GM19467 (cell line): ENCODE measurements at regions not wholly inside any gene's neighbourhood (a gene's known extent, or its start where the extent isn't known, plus 50 kb on each side); places are given as distances from the start of the nearest gene placed in this dataset.

ENCODE experiments used
- ATAC-seq: cut with Tn5 transposase; IDR thresholded peaks from one replicate; pipeline ENCODE4 v1.9.1; 2021; ENCODE audit warnings: mild to moderate bottlenecking, moderate library complexity; ENCODE audit not compliant: unreplicated experiment

DNA sequence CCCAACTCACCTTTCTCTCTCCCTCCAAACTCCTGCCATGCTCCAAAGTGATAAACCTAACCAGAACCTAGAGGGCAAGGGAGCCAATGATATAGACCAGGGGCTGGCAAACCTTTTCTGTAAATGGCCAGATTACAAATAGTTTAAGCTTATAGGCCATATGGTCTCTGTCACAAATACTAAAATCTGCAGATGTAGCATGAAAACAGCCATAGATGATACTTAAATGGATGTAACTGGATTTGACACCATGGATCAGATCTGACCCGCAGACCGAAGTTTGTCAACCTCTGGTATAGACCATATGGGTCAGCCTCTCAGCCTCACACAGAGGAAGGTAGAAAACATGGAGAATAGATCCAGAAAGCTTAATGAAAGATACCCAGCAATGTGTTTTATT lies 165.2 kb upstream of the STT3B start:
- no peak for ATAC-seq

DNA sequence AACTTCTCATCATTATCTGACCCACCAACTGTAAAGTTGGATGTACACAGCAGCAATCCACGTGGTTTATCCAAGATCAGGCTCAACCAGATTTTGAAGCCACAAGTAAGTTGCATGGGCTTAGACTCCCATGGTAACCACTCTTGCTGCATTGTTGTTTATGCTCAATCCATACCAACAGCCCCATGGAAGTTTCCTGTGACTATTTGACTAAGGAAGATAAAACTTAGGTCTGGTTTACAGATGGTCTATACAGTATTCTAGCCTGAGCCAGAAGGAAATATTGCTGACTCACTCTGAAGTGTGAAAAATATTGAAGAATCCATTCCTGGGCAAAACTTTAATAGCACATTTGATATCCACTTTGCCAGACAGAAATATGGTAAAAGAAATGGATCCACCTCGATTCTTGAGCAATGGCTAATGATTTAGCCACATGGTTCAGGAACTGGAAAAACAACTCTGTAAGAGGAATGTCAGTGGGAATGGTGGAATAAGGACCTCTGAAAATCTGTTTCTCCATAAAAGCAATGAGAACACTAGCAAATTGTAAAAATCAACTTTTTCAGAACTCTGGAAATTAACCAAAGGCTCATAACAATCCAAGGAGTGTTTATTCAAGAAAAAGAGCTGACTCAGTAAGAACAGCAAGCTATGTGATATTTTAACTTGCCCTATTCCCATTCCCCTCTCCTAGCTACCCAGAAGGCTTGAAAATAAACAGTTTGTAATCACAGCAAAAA lies 162.9 kb upstream of the STT3B start:
- no peak for ATAC-seq

DNA sequence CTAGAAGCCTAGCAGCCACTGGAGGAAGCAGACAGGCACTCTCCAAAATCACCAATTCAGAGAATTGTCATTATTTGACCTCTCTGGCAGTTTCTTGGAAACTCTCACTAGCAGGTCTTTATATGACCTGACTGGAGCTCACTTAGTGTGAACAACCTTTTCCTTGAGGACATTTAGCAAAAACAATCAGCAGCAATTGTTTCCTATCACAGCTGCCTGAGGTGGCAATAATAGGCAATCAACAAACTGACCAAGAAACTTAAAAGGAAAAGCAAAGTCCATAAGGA lies 162.4 kb upstream of the STT3B start:
- no peak for ATAC-seq

DNA sequence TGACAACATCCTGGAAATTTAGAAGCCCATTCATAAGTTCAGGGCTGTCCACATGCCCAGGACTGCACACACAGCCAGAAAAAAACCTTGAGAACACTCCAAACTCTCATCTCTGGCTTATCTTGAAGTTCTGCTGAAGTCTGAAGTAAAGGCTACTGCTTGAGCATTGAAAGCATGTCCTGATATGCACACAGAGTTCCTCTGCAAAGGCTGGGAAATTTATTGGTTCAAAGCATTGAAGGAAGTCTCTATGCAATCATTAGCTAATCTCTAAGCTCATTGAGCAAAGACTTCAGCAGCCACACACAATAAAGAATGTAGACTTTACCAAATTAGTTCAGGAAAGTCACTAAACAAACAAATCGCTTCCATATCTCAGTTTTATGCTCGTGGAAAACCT lies 162.0 kb upstream of the STT3B start:
- ATAC-seq = no peak

DNA sequence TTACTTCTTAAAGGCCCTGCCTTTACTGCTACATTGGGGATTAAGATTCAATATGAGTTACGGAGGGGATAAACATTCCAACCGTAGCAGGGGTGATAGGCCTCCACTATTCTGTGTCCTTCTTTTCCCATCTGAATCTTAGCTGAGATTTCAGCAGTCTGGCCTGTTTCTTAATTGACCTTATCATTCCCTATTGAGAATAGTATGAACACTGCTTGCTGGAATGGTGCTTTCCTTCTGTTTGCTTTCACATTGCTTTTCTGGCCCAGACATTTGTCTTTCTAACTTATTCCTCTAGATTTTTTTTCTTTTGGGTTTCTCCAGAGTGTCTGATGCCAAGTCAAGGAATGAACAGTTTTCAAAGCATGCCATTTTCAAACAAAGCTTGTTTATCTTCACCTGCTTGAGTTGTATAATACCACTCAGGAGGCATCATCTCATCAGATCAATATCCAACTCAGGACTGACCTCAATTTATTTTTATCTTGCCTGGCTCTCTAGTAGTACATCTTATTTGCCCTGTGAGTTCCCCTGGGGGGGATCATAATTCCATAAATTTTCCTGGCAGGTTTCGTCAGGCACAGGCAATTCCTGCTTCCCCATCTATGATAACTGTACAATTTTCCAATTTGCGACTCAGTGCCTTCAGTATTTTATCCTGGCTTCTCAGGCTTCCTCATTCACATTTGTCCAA lies 161.1 kb upstream of the STT3B start:
- ATAC-seq = no peak

DNA sequence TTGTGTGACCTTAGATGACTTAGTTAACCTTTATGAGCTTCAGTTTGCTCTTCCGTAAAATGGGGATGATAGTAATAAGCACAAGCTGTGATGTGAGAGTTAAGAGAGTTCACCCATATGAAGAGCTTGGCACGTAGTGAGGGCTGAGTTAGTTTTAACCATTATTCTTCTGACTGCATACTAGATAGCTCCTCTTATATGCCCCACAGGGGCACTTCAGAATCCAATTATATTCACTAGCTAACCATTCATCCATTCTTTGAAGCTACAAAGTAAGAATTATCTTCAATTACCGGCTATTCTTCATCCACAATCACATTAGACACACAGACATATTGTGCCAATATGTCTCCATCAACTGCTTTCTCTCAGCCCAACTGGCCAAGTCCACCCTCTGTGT lies 159.0 kb upstream of the STT3B start:
- ATAC-seq = no peak

DNA sequence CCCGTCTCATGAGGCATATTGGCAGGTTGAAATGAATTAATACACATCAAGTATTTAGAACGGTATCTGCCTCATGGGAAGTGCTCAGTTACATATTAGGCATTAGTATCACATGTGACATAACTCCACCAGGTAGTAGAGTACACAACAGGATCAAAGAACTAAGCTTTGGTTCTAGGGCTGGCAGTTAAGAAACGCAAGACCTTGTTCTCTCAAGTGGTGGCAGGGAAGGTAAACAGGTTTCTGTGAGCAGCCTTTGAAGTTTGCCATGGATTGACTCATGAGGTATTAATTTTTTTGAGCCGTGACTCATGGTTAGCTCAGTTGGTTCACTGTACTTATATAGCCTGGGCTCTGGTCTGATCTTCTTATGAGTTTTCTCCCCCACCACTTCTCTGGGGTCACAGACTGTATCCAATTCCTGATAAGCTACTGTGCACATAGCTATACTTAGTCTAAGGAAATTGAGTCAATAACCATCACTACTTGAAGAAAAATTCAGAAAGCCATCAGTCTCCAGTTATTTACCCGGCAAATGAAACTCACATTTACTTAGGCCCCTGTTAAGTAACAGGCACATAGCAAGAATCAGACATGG lies 155.6 kb upstream of the STT3B start:
- no peak for ATAC-seq

DNA sequence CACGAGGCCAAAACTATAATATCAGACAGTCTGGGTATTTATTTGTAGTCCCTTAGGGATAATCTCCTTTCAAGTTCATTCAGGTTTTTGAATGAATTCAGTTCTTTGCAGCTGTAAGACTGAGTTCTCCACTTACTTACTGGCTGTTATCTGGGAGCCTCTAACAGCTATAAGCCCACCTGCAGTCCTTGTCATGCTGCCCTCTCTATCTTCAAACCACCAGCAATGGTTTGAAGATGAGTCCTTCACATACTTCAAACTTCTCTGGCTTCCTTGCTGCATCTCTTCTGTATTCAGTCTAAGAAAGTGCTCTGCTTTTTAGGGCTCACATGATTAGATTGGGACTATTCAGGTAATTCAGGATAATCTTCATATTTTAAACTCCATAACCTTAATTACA lies 154.5 kb upstream of the STT3B start:
- ATAC-seq = no peak

DNA sequence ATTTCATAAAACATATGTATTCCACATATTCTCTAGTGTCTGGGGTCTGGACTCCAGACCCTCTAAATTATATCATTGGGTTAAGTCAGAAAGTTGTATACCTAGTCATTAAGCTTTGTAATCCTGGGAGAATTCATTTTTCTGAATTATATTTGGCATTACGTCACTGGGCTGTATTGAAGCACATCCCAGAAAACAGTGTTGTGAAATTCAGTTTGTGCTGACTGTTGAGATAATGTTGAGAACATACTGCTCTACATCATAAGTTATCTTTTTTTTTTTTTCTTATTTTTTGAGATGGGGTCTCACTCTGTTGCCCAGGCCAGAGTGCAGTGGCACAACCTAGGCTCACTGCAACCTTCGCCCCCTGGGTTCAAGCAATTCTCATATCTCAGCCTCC lies 153.1 kb upstream of the STT3B start:
- no peak for ATAC-seq

DNA sequence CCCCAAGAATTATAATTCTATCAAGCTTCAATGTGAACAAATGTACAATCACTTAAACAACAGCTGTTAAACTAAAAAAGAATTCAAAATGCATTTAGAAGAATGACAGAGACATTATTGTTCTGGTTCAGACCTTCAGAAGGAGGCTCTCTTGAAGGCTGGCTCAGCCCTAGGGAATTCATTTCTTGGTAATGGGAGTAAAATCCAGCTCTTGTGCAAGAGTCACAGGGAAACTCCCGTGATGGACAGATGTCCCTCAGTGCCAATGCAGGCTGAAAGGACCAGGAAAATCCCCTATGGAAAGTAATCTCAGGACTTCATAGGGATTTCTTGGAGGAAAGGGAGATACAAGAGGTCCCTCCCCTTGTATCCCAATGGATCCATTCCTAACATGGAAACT lies 149.9 kb upstream of the STT3B start:
- ATAC-seq = no peak

DNA sequence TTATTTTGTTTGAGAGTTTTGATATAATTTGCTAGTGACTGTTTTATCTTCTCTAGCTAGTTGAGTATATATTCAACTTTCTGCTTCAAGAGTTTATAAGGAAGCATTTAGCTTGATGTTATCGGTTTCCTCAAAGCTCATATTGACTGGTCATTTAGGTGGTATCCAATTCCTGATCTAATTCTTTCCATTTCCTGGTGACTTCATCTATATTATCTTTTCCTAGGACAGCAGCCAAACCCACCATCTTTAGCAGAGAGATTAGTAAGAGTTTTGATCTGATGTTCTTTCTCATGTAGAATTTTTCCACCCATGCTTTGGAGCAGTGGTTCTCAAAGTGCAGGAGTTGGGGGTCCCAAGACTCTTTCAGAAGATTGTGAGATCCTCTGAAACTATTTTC lies 148.6 kb upstream of the STT3B start:
- ATAC-seq = no peak

DNA sequence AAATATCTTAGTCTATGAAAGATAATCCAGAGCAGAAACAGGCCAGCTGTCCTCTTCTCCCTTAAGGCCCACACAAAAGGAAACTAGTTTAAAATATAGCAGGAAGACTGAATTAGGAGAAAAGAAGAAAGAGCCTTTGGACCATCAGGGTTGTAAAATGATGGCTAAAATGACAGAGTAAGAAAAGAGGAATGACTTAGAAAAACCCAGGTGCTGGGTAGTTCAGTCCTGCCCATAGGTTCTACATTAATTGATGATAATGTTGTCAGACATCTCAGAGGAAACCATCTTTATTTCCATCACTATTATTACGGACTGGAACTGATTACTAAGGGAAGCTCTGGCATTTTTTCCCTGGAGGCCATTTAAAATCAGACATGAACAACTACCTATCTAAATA lies 142.8 kb upstream of the STT3B start:
- ATAC-seq = no peak

DNA sequence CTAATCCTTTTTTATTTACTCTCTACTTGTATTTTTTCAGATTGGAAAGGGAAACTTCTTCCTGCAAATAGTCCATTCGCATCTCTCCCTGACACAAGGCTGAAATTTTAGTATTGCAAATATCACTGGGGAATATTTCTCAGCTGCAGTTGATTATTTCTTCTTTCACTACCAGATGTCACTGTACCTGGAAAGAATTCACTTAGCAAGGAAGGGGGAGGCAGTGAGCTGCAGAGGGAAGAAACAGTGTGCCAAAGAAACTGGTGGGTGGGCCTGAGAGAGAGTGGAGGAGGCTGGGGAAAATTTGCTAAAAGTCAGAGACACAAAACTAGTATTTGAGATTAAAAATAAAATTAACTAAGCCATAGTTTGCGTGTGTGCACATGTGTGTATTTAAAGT lies 142.3 kb upstream of the STT3B start:
- ATAC-seq = no peak

DNA sequence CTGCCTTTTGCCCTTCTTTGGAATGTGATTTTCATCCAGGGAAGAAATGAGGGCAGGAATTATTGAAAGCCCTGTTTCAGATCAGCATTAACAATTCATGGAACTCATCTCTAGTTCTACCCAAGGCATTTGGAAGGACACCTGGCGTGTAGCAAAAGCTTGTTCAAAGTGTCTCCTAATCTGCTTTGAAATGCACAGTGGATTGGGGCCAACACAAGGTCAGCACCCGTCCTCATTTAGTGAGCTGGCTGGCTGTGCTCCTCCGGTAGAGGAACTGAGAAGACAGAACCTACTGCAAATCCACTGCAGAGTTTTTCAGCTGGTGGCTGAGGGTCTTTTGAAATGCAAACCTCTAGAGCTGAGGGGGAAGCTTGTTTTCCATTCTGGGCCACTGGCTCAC lies 141.6 kb upstream of the STT3B start:
- no peak for ATAC-seq

DNA sequence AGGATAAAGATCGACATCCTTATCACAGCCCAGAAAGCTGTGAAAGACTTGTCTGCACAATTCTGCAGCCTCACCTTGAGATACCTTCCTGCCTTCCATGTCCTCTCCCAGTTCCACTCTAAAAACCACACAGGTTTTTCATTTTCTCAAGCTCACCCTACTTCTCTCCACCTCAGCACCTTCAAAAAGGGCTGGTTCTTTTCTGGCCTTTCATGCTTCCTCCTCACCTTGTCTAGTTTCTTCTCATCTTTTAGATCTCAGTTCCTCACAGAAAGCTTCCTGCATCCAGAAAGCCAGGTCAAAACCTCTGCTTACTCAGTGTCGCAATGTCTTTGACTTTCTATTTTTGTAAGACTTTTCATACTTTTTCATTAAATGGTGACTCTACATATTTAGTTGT lies 140.2 kb upstream of the STT3B start:
- no peak for ATAC-seq

DNA sequence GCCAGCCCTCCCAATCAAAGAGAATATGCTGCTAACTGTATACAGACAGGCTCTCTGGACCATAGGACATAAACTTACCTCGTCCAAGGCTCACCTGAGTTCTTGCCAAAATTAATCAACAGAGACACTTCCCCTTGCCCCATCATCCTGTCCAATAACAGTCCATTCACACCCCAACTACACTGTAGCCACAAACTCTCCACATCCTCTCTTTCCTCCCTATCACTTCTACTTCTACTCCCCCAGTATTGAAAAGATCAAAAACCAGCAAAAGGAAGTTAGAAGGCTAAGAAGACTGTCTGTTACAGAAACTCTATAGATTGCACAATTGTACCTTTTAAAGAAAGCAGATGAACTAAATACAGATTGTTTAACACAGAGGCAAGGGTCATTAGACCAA lies 133.5 kb upstream of the STT3B start:
- ATAC-seq = no peak

DNA sequence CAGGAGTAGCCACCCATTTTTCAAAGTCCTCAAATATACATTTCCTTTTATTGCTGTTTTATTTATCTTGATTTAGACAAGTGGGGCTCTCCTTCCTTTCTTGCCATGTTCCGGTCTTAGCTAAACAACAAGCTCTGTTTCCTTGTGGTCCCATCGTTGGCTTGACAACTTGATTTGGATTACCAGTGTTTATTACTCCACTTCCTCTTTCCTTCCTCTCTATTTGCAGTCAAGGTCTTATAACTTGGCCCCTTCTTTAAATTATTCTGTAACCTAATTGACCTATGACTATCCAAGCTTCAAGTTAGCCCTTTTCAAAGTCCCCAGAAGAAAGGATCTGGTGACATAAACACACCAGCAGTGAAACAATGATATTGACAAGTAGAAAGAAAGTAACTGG lies 130.6 kb upstream of the STT3B start:
- ATAC-seq = no peak

DNA sequence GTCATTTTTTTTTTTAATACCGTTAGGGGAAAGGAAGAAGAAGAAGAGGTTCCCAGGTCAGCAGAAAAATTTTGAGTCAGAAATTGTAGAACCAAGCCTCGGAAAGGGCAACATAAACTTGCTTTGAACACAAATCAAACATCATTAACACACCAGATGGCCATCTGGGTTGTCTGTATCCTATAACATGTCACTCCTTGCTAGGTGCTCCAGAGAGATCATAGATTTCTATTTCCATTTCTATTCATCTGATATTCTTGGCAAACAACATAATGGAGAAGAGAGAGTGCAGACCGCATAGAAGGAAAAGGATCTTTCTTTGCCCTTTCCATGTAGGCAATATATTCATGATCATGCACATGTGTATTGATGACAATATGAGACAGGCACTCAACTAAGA lies 129.5 kb upstream of the STT3B start:
- ATAC-seq = no peak

DNA sequence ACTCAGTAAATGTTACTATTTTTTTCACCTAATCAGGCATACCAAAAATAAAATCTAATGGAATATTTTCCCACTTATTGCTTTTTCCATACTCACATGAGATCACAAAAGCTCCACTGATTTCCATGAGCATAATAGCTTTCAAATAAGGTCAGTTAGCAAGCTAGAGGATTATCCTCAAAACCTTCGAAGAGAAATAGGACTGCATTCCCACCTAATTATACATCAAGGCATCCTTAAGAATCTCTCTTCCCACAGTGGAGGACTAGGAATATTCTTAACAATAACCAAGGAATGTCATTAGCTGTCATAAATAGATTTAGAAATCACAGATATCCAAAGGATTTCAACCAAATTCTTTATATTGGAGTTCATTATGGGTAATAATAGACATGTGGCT lies 127.9 kb upstream of the STT3B start:
- no peak for ATAC-seq

DNA sequence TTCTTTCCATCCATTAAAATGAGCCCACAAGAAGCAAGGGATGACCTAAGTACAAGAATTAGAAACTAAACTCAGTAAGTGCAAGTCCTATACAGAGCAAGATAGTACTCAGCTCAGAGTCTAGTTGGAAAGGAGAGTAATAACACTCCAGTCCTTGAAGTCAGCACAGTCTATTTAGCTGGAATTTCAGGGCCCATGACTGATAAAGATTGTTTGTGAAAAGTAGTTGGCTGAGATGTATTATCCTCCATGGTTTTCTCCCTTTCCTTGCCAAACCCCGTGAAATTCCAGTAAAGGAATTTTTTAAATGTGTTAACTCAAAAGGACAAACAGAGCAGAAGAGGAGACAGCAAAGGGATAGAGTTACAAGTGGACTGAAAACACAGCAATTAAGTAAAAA lies 127.2 kb upstream of the STT3B start:
- ATAC-seq = no peak

DNA sequence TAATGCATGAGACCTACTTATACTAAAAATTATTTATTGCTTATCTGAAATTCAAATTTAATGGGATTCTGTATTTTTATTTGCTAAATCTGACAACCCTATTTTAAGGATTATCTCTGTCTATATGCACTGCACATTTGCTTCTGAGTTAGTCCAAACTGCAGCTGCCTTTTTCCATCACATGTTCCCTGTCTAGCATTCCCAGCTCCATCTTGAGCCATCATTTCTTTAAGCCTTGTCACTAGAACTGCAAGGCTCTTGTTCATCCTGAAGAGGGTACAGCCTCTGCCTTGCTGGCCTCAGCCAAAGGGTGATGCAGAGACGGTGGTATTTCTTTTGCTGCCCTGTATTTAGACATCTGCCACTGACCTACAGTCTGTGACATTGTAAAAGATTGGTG lies 125.8 kb upstream of the STT3B start:
- ATAC-seq = no peak

DNA sequence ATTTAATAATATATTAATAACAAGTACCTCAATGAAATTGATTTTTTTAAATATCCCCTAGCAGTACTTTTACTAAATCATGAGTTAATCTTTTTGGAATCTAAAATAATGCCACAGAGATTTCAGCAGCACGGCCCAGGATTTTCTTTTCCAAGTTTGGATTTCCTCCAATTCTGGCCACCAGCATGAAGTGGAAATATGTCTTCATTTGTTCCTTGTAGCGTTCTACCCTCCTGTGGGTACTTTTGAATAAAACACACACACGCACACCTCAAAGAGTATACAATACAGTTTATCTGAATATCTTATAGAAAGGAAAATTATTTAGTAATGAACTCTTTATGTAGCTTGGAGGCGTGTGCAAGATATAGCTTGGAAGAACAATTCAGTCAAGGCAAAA lies 125.1 kb upstream of the STT3B start:
- no peak for ATAC-seq

DNA sequence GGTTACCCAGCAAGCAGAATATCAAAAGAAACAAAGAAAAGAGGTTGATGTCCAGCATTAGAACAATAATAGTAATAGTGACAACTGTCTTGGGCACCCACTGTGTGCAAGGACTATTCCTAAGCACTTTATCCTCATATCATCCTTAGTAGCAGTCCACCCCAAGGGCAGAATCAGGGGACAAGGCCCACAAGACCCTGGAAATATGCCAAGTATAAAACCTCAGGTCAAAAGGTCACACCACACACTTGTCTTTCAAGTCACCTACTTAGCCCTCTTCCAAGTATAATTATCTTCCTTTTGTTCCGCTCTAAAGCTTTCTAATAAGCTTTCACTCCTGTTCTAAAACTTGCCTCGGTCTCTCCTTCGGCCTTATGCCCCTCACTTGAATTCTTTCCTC lies 124.0 kb upstream of the STT3B start:
- no peak for ATAC-seq
